ENCODE measurements at regions not wholly inside any gene's neighbourhood (a gene's known extent, or its start where the extent isn't known, plus 50 kb on each side); places are given as distances from the start of the nearest gene placed in this dataset.
"Not testable (repeated sequence)": the region's sequence is repeated elsewhere in the genome, so short reads cannot be mapped to it uniquely, and the experiment has no call there.

GRCh38 chr10:108037061-108037460, 872.6 kb upstream of the SORCS1 start:
- peaks cover 4% of the 10 kb centered on the region for H3K4me1 ChIP-seq (ENCODE audit: insufficient read depth, poor library complexity, severe bottlenecking)
- no peak for DNase-seq (ENCODE audit: low spot score)
- ATAC-seq (ENCODE audit: low read depth), result no peak
- no peak overlapping the region for H3K27ac ChIP-seq (ENCODE audit: poor library complexity, severe bottlenecking)
- H3K27me3 ChIP-seq (ENCODE audit: insufficient read depth, poor library complexity, severe bottlenecking), result no peaks in the 10 kb centered on the region
- no peaks in the 10 kb centered on the region for H3K9me3 ChIP-seq (ENCODE audit: severe bottlenecking)
- H3K4me3 ChIP-seq (ENCODE audit: severe bottlenecking), result no peak overlapping the region
- no peaks in the 10 kb centered on the region for H3K36me3 ChIP-seq (ENCODE audit: low read depth)
- no peak for TF ChIP-seq CTCF (IDR thresholded peaks at IDR 0.05; ENCODE audit: poor library complexity, severe bottlenecking)

GRCh38 chr10:108036265-108036664, 871.8 kb upstream of the SORCS1 start:
- peaks cover 4% of the 10 kb centered on the region for H3K4me1 ChIP-seq (ENCODE audit: insufficient read depth, poor library complexity, severe bottlenecking)

GRCh38 chr10:108034829-108035228, 870.3 kb upstream of the SORCS1 start:
- Histone ChIP-seq H3K36me3 (ENCODE audit: low read depth) (no peaks in the 10 kb centered on the region), H3K27me3 (ENCODE audit: insufficient read depth, poor library complexity, severe bottlenecking) (no peaks in the 10 kb centered on the region), H3K9me3 (ENCODE audit: severe bottlenecking) (no peaks in the 10 kb centered on the region), H3K27ac (ENCODE audit: poor library complexity, severe bottlenecking) (no peak overlapping the region), H3K4me3 (ENCODE audit: severe bottlenecking) (no peak overlapping the region), H3K4me1 (ENCODE audit: insufficient read depth, poor library complexity, severe bottlenecking) (peaks cover 1% of the 10 kb centered on the region)
- TF ChIP-seq CTCF (IDR thresholded peaks at IDR 0.05; ENCODE audit: poor library complexity, severe bottlenecking), result no peak
- DNase-seq (ENCODE audit: low spot score), result no peak
- ATAC-seq (ENCODE audit: low read depth), result no peak

More at GRCh38 chr10:108036265-108036664, 871.8 kb upstream of the SORCS1 start:
- Histone ChIP-seq H3K27ac (ENCODE audit: poor library complexity, severe bottlenecking) (no peak overlapping the region), H3K36me3 (ENCODE audit: low read depth) (no peaks in the 10 kb centered on the region), H3K4me3 (ENCODE audit: severe bottlenecking) (no peak overlapping the region), H3K9me3 (ENCODE audit: severe bottlenecking) (no peaks in the 10 kb centered on the region), H3K27me3 (ENCODE audit: insufficient read depth, poor library complexity, severe bottlenecking) (no peaks in the 10 kb centered on the region)
- DNase-seq (ENCODE audit: low spot score), result no peak
- no peak for TF ChIP-seq CTCF (IDR thresholded peaks at IDR 0.05; ENCODE audit: poor library complexity, severe bottlenecking)
- no peak for ATAC-seq (ENCODE audit: low read depth)

GRCh38 chr10:108033518-108033917, 869.0 kb upstream of the SORCS1 start:
- not testable (repeated sequence) for H3K27ac ChIP-seq (ENCODE audit: poor library complexity, severe bottlenecking); ATAC-seq (ENCODE audit: low read depth); DNase-seq (ENCODE audit: low spot score); H3K9me3 ChIP-seq (ENCODE audit: severe bottlenecking); H3K4me1 ChIP-seq (ENCODE audit: insufficient read depth, poor library complexity, severe bottlenecking); H3K27me3 ChIP-seq (ENCODE audit: insufficient read depth, poor library complexity, severe bottlenecking); H3K4me3 ChIP-seq (ENCODE audit: severe bottlenecking); H3K36me3 ChIP-seq (ENCODE audit: low read depth)

- no peaks in the 10 kb centered on the region for H3K9me3 ChIP-seq (ENCODE audit: severe bottlenecking)
- ATAC-seq (ENCODE audit: low read depth), result no peak
- no peak for TF ChIP-seq CTCF (IDR thresholded peaks at IDR 0.05; ENCODE audit: poor library complexity, severe bottlenecking)
- H3K27ac ChIP-seq (ENCODE audit: poor library complexity, severe bottlenecking), result no peak overlapping the region
- H3K36me3 ChIP-seq (ENCODE audit: low read depth), result no peaks in the 10 kb centered on the region
- no peaks in the 10 kb centered on the region for H3K4me1 ChIP-seq (ENCODE audit: insufficient read depth, poor library complexity, severe bottlenecking)
- no peaks in the 10 kb centered on the region for H3K27me3 ChIP-seq (ENCODE audit: insufficient read depth, poor library complexity, severe bottlenecking)
- DNase-seq (ENCODE audit: low spot score), result no peak
- no peak overlapping the region for H3K4me3 ChIP-seq (ENCODE audit: severe bottlenecking)
Measured at GRCh38 chr10:108031505-108031904, 867.0 kb upstream of the SORCS1 start.
